Type B pancreatic cell (in vitro differentiated cells): ENCODE measurements at regions not wholly inside any gene's neighbourhood (a gene's known extent, or its start where the extent isn't known, plus 50 kb on each side); places are given as distances from the start of the nearest gene placed in this dataset.
"Not testable (repeated sequence)": the region's sequence is repeated elsewhere in the genome, so short reads cannot be mapped to it uniquely, and the experiment has no call there.

Source experiments
- DNase-seq: peaks from one replicate; pipeline ENCODE4 v3.0.0; 2021; ENCODE audit warnings: mixed read lengths; ENCODE audit not compliant: unreplicated experiment; ENCODE audit errors: extremely low spot score
- H3K27ac Mint-ChIP-seq: 2 replicates; pipeline ENCODE4 v1.8.0; 2021; ENCODE audit warnings: mild to moderate bottlenecking, mixed read lengths
- H3K27me3 Mint-ChIP-seq: 2 replicates; pipeline ENCODE4 v1.8.0; 2021; ENCODE audit warnings: mixed read lengths
- H3K36me3 Mint-ChIP-seq: 2 replicates; pipeline ENCODE4 v1.8.0; 2021; ENCODE audit warnings: mixed read lengths
- H3K4me1 Mint-ChIP-seq: one replicate; pipeline ENCODE4 v1.8.0; 2021; ENCODE audit warnings: mixed read lengths; ENCODE audit not compliant: unreplicated experiment
- H3K4me3 Mint-ChIP-seq: 2 replicates; pipeline ENCODE4 v1.8.0; 2021; ENCODE audit warnings: mild to moderate bottlenecking, mixed read lengths
- H3K9me3 Mint-ChIP-seq: 2 replicates; pipeline ENCODE4 v1.8.0; 2021; ENCODE audit warnings: mixed read lengths
- TF ChIP-seq, protein P1 (sequence below): fragments of 200-600 bp; sonication (generic); conservative IDR thresholded peaks from 2 replicates; pipeline ENCODE4 v1.5.0; 2021; ENCODE audit warnings: antibody characterized with exemption, mild to moderate bottlenecking

DNA sequence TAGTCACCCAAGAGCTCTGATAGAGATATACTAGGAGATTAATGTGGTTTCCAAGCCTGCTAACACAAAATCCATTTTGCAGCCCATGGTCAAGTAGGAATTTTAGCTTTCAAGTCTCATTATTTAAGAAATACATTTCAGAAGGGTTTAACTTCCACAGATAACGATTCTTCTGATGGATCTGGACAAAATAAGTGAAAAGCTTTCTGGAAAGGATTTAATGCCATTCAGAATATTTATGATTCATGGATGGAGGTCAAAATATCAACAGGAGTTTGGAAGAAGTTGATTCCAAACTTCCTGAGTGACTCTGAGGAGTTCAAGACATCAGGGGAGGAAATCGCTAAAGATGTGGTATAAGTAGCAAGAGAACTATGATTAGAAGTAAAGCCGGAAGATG lies 214.6 kb downstream of the ATXN7L3B start:
- TF ChIP-seq, protein P1, sequence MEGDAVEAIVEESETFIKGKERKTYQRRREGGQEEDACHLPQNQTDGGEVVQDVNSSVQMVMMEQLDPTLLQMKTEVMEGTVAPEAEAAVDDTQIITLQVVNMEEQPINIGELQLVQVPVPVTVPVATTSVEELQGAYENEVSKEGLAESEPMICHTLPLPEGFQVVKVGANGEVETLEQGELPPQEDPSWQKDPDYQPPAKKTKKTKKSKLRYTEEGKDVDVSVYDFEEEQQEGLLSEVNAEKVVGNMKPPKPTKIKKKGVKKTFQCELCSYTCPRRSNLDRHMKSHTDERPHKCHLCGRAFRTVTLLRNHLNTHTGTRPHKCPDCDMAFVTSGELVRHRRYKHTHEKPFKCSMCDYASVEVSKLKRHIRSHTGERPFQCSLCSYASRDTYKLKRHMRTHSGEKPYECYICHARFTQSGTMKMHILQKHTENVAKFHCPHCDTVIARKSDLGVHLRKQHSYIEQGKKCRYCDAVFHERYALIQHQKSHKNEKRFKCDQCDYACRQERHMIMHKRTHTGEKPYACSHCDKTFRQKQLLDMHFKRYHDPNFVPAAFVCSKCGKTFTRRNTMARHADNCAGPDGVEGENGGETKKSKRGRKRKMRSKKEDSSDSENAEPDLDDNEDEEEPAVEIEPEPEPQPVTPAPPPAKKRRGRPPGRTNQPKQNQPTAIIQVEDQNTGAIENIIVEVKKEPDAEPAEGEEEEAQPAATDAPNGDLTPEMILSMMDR: no peak
- Mint-ChIP-seq H3K4me3 (no peak overlapping the region), H3K27me3 (no peaks in the 10 kb centered on the region), H3K4me1 (no peaks in the 10 kb centered on the region), H3K36me3 (no peaks in the 10 kb centered on the region), H3K27ac (no peak overlapping the region), H3K9me3 (peaks cover 2% of the 10 kb centered on the region)
- no peak for DNase-seq

DNA sequence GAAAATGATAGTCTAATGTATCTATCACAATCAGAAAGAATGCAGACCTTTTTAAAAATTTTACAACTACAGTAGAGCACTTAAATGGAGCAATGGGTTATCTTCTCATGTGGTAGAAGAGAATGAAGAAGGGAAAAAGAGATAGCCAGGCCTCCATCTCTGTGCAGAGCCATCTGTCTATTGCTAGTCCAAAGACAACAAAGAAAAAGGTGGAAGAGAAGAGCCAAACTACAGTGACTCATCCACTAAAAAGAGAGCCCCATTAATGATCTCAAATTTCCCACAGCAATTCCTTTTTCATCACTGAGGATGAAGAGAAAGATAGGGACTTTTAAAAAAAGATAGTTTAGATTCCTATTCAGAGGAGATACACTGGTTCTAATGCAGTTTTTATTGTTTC lies 232.9 kb downstream of the ATXN7L3B start:
- H3K27me3 Mint-ChIP-seq: peaks cover 3% of the 10 kb centered on the region
- DNase-seq: no peak

GRCh38 chr12:74775276-74775675 lies 237.6 kb downstream of the ATXN7L3B start:
- TF ChIP-seq, protein P1: no peak
- no peak overlapping the region for H3K27ac Mint-ChIP-seq
- H3K27me3 Mint-ChIP-seq: no peaks in the 10 kb centered on the region
- DNase-seq: no peak
- H3K4me1 Mint-ChIP-seq: no peaks in the 10 kb centered on the region
- H3K36me3 Mint-ChIP-seq: no peaks in the 10 kb centered on the region
- H3K9me3 Mint-ChIP-seq: no peaks in the 10 kb centered on the region
- H3K4me3 Mint-ChIP-seq: no peak overlapping the region

More for the DNA sequence above, 232.9 kb downstream of the ATXN7L3B start:
- Mint-ChIP-seq H3K9me3 (no peaks in the 10 kb centered on the region), H3K27ac (no peak overlapping the region), H3K36me3 (no peaks in the 10 kb centered on the region), H3K4me1 (no peaks in the 10 kb centered on the region), H3K4me3 (no peak overlapping the region)
- TF ChIP-seq, protein P1: no peak

DNA sequence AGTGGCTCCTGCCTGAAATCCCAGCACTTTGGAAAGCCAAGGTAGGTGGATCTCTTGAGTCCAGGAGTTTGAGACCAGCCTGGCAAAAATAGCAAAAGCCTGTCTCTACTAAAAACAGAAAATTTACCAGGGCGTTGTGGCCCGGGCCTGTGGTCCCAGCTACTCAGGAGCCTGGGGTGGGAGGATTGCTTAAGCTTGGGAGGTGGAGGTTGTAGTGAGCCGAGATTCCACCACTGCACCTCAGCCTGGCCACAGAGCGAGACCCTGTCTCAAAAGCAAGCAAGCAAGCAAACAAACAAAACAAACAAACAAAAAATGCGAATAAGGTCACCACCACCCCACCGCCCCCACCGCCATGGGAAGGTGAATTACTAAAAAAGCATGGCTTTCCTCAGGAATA lies 238.7 kb downstream of the ATXN7L3B start:
- no peak for DNase-seq
- no peak overlapping the region for H3K4me3 Mint-ChIP-seq
- H3K27ac Mint-ChIP-seq: no peak overlapping the region

DNA sequence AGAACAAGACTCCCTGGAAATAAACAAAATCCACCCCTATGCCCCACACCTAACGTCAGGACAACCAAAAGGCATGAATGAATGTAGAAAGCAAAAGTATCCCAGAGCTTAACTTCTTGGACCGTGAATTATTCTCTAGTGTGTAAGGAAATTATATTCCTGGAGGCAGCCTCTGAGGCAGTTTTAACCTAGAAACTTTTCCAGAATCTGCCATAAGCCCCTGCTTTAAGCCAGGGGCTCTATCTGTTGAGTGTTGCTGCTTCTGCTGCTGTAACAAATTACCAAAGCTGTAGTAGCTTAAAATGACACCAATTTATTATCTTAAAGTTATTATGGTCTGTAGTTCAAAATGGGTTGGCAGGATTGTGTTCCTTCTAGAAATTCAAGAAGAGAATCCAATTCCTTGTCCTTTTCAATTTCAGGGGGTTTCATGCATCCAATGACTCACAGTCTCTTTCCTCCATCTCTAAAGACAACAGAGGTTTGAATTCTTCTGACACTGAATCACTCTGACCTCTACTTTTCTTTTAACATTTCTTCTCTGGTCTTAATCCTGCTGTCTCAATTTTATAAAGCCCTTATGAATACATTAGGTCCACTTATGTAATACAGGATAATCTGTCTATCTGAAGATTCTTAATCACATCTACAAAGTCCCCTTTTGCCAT lies 242.7 kb downstream of the ATXN7L3B start:
- H3K9me3 Mint-ChIP-seq: no peaks in the 10 kb centered on the region
- no peaks in the 10 kb centered on the region for H3K27me3 Mint-ChIP-seq
- DNase-seq: no peak
- no peak overlapping the region for H3K27ac Mint-ChIP-seq
- H3K36me3 Mint-ChIP-seq: no peaks in the 10 kb centered on the region
- no peak overlapping the region for H3K4me3 Mint-ChIP-seq
- H3K4me1 Mint-ChIP-seq: peaks cover 10% of the 10 kb centered on the region
- TF ChIP-seq, protein P1: no peak

More for the DNA sequence above, 238.7 kb downstream of the ATXN7L3B start:
- Mint-ChIP-seq H3K4me1 (peaks cover 2% of the 10 kb centered on the region), H3K27me3 (no peaks in the 10 kb centered on the region), H3K36me3 (no peaks in the 10 kb centered on the region), H3K9me3 (no peaks in the 10 kb centered on the region)
- TF ChIP-seq, protein P1: no peak

DNA sequence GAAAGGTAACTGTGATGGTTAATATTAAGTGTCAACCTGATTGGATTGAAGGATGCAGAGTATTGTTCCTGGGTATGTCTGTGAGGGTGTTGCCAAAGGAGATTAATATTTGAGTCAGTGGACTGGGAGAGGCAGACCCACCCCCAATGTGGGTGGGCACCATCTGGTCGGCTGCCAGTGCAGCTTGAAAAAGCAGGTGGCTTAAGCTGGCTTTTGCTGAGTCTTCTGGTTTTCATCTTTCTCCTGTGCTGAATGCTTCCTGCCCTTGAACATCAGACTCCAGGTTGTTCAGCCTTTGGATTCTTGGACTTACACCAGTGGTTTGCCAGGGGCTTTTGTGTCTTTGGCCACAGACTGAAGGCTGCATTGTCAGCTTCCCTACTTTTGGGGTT lies 243.2 kb downstream of the ATXN7L3B start:
- H3K27ac Mint-ChIP-seq, H3K4me1 Mint-ChIP-seq, H3K36me3 Mint-ChIP-seq, H3K27me3 Mint-ChIP-seq, H3K4me3 Mint-ChIP-seq, DNase-seq, H3K9me3 Mint-ChIP-seq: not testable (repeated sequence)
